ENCODE measurements at regions not wholly inside any gene's neighbourhood (a gene's known extent, or its start where the extent isn't known, plus 50 kb on each side); places are given as distances from the start of the nearest gene placed in this dataset.
"Not testable (repeated sequence)": the region's sequence is repeated elsewhere in the genome, so short reads cannot be mapped to it uniquely, and the experiment has no call there.

GRCh38 chrX:63581906-63582305 lies 203.1 kb downstream of the ARHGEF9 start:
- DNase-seq (ENCODE audit: extremely low read depth, low read depth), result no peak
- TF ChIP-seq, protein P1, sequence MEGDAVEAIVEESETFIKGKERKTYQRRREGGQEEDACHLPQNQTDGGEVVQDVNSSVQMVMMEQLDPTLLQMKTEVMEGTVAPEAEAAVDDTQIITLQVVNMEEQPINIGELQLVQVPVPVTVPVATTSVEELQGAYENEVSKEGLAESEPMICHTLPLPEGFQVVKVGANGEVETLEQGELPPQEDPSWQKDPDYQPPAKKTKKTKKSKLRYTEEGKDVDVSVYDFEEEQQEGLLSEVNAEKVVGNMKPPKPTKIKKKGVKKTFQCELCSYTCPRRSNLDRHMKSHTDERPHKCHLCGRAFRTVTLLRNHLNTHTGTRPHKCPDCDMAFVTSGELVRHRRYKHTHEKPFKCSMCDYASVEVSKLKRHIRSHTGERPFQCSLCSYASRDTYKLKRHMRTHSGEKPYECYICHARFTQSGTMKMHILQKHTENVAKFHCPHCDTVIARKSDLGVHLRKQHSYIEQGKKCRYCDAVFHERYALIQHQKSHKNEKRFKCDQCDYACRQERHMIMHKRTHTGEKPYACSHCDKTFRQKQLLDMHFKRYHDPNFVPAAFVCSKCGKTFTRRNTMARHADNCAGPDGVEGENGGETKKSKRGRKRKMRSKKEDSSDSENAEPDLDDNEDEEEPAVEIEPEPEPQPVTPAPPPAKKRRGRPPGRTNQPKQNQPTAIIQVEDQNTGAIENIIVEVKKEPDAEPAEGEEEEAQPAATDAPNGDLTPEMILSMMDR (IDR thresholded peaks at IDR 0.05; ENCODE audit: low read depth, low read length), result no peak

DNA sequence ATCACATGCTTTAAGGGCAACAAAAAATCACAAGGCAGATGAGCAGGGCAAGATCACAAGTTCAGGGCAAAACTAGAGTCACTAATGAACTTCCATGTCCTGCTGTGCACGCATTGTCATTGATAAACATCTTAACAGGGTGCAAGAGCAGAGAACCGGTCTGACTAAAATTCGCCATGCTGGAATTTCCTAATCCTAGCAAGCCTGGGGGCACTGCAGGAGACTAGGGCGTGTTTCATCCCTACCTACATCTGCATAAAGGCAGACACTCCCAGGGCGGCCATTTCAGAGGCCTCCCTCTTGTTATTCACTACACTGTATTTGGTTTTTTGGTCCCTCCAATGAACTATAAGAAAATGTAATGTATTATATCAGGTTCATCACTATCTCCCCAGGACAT lies 203.6 kb downstream of the ARHGEF9 start:
- TF ChIP-seq, protein P1 (IDR thresholded peaks at IDR 0.05; ENCODE audit: low read depth, low read length), result no peak

DNA sequence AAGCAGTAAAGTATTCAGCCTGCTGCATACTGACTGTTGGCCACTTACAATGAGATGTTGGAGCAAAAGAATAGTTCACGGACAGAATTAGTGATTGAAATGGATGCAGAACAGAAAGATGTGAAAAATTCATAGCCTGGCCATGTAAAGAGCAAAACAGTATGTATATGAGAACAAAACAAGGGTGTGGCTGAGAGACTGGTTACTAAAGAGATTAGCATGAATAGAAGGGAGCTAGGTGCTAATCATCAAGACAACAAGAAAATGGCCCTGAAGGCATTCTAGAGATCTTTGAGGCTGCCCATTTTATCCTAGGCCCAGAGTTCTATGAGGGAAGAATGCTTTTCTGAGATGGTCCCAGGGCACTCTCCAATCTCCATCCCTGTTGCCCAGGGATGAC lies 208.5 kb downstream of the ARHGEF9 start:
- TF ChIP-seq, protein P1 (IDR thresholded peaks at IDR 0.05; ENCODE audit: low read depth, low read length), result no peak
- DNase-seq (ENCODE audit: extremely low read depth, low read depth), result no peak

More for the DNA sequence above, 203.6 kb downstream of the ARHGEF9 start:
- no peak for DNase-seq (ENCODE audit: extremely low read depth, low read depth)

DNA sequence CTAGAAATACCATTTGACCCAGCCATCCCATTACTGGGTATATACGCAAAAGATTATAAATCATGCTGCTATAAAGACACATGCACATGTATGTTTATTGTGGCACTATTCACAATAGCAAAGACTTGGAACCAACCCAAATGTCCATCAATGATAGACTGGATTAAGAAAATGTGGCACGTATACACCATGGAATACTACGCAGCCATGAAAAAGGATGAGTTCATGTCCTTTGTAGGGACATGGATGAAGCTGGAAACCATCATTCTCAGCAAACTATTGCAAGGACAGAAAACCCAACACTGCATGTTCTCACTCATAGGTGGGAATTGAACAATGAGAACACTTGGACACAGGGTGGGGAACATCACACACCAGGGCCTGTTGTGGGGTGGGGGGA lies 209.3 kb downstream of the ARHGEF9 start:
- not testable (repeated sequence) for DNase-seq (ENCODE audit: extremely low read depth, low read depth)

GRCh38 chrX:63566856-63567255 lies 215.7 kb upstream of the SPIN4 start:
- TF ChIP-seq, protein P1 (IDR thresholded peaks at IDR 0.05; ENCODE audit: low read depth, low read length), result no peak
- DNase-seq (ENCODE audit: extremely low read depth, low read depth), result no peak

- DNase-seq (ENCODE audit: extremely low read depth, low read depth), result no peak
These were observed 210.3 kb upstream of the SPIN4 start for GRCh38 chrX:63561425-63561824.

DNA sequence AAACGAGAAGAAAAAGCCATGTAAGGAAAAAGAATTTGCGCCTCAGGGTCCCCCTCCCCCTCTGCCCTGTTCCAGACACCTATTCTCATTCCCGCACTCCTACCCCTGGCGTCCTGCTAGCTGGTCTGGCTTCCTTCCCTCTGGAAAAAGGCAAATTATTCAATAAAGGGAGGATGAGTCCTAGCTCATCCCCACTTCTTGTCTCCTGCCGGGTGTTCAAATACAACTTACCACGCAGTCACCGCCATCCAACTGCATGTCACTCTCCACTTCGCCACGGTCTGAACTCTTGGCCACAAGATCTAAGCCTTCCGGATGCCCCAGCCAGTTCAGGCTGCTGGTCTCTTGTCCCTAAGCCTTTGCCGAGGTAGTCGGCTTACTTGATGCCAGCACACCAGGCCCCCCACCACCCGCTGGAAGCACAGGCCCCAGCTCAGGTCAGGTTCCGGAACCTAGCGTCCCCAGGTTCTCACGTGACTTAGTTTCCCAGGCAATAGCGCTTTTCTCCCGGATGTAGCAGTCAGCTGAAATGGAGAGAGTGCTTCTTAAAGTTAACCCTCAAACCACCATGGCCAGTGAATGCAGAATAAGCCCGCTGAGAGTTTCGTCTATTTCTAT lies 209.6 kb upstream of the SPIN4 start:
- TF ChIP-seq, protein P1 (IDR thresholded peaks at IDR 0.05; ENCODE audit: low read depth, low read length), result no peak
- no peak for DNase-seq (ENCODE audit: extremely low read depth, low read depth)

More at GRCh38 chrX:63561425-63561824, 210.3 kb upstream of the SPIN4 start:
- TF ChIP-seq, protein P1 (IDR thresholded peaks at IDR 0.05; ENCODE audit: low read depth, low read length), result no peak

- TF ChIP-seq, protein P1 (IDR thresholded peaks at IDR 0.05; ENCODE audit: low read depth, low read length), result no peak
- DNase-seq (ENCODE audit: extremely low read depth, low read depth), result no peak
These were observed 200.7 kb upstream of the SPIN4 start for GRCh38 chrX:63551856-63552255.

Measured in AG09319 (cell line).